H9 (cell line): ENCODE measurements at regions not wholly inside any gene's neighbourhood (a gene's known extent, or its start where the extent isn't known, plus 50 kb on each side); places are given as distances from the start of the nearest gene placed in this dataset.

Experiments
- DNase-seq: peaks from one replicate; pipeline ENCODE4 v3.0.0-alpha.2; 2017
- H2AFZ ChIP-seq: one replicate; pipeline ENCODE4 v1.6.1; 2013; ENCODE audit warnings: mild to moderate bottlenecking, low read length, control low read depth, moderate library complexity
- H2AK5ac ChIP-seq: 2 replicates; pipeline ENCODE4 v1.6.1; 2013; ENCODE audit warnings: low read length, control low read depth, mixed read lengths; ENCODE audit not compliant: insufficient read length
- H2BK120ac ChIP-seq: one replicate; pipeline ENCODE4 v1.6.1; 2013; ENCODE audit warnings: low read depth, mild to moderate bottlenecking, low read length, control low read depth, inconsistent platforms; ENCODE audit not compliant: poor library complexity, severe bottlenecking
- H2BK12ac ChIP-seq: 2 replicates; pipeline ENCODE4 v1.6.1; 2013; ENCODE audit warnings: low read length, control low read depth, mixed read lengths, low read depth; ENCODE audit not compliant: insufficient read length
- H2BK15ac ChIP-seq: 2 replicates; pipeline ENCODE4 v1.6.1; 2013; ENCODE audit warnings: low read depth, low read length, control low read depth
- H2BK20ac ChIP-seq: one replicate; pipeline ENCODE4 v1.6.1; 2013; ENCODE audit warnings: low read depth, mild to moderate bottlenecking, low read length, control low read depth, inconsistent platforms; ENCODE audit not compliant: poor library complexity, severe bottlenecking
- H2BK5ac ChIP-seq: 2 replicates; pipeline ENCODE4 v1.6.1; 2013; ENCODE audit warnings: low read length, control low read depth, mixed read lengths; ENCODE audit not compliant: insufficient read length
- H3K14ac ChIP-seq: 2 replicates; pipeline ENCODE4 v1.6.1; 2013; ENCODE audit warnings: low read length, control low read depth; ENCODE audit not compliant: insufficient read depth
- H3K18ac ChIP-seq: 2 replicates; pipeline ENCODE4 v1.6.1; 2013; ENCODE audit warnings: low read depth, mild to moderate bottlenecking, mixed read lengths, low read length, control low read depth; ENCODE audit not compliant: insufficient read length
- H3K23ac ChIP-seq: 2 replicates; pipeline ENCODE4 v1.6.1; 2013; ENCODE audit warnings: low read length, control low read depth, mixed read lengths, low read depth; ENCODE audit not compliant: insufficient read length
- H3K23me2 ChIP-seq: 2 replicates; pipeline ENCODE4 v1.6.1; 2013; ENCODE audit warnings: low read depth, mild to moderate bottlenecking, mixed read lengths, low read length, control low read depth; ENCODE audit not compliant: insufficient read length, poor library complexity, severe bottlenecking
- H3K27ac ChIP-seq: 2 replicates; pipeline ENCODE4 v1.5.1; 2013; ENCODE audit warnings: low read length, control low read depth, mixed read lengths, low read depth; ENCODE audit not compliant: insufficient read length
- H3K27me3 ChIP-seq: 2 replicates; pipeline ENCODE4 v1.6.1; 2013; ENCODE audit warnings: low read length, control low read depth, inconsistent platforms; ENCODE audit not compliant: insufficient read depth
- H3K4ac ChIP-seq: 2 replicates; pipeline ENCODE4 v1.6.1; 2013; ENCODE audit warnings: low read depth, mild to moderate bottlenecking, control low read depth, inconsistent platforms, low read length, moderate library complexity
- H3K4me1 ChIP-seq: 2 replicates; pipeline ENCODE4 v1.6.1; 2013; ENCODE audit warnings: low read length, control low read depth, inconsistent platforms; ENCODE audit not compliant: insufficient read depth
- H3K4me2 ChIP-seq: 2 replicates; pipeline ENCODE4 v1.6.1; 2013; ENCODE audit warnings: low read length, control low read depth, mixed read lengths; ENCODE audit not compliant: insufficient read length, insufficient read depth
- H3K56ac ChIP-seq: 2 replicates; pipeline ENCODE4 v1.6.1; 2013; ENCODE audit warnings: low read depth, mild to moderate bottlenecking, mixed read lengths, low read length, control low read depth; ENCODE audit not compliant: insufficient read length
- H3K79me1 ChIP-seq: 2 replicates; pipeline ENCODE4 v1.6.1; 2013; ENCODE audit warnings: low read depth, mild to moderate bottlenecking, moderate library complexity, low read length, control low read depth, inconsistent platforms; ENCODE audit not compliant: insufficient read depth, poor library complexity, severe bottlenecking
- H3K79me2 ChIP-seq: 2 replicates; pipeline ENCODE4 v1.6.1; 2013; ENCODE audit warnings: low read length, control low read depth, inconsistent platforms; ENCODE audit not compliant: insufficient read depth
- H3K9ac ChIP-seq: 2 replicates; pipeline ENCODE4 v1.6.1; 2013; ENCODE audit warnings: low read length, control low read depth, mixed read lengths; ENCODE audit not compliant: insufficient read length; ENCODE audit errors: extremely low read depth
- H3K9me3 ChIP-seq: one replicate; pipeline ENCODE4 v1.6.1; 2013; ENCODE audit warnings: low read depth, low read length, inconsistent platforms; ENCODE audit not compliant: control insufficient read depth
- H3T11ph ChIP-seq: one replicate; pipeline ENCODE4 v1.6.1; 2013; ENCODE audit warnings: mild to moderate bottlenecking, low read length, control low read depth, inconsistent platforms
- H4K20me1 ChIP-seq: one replicate; pipeline ENCODE4 v1.6.1; 2013; ENCODE audit not compliant: control insufficient read depth, insufficient read length, insufficient read depth
- H4K5ac ChIP-seq: 2 replicates; pipeline ENCODE4 v1.6.1; 2013; ENCODE audit warnings: low read depth, mild to moderate bottlenecking, mixed read lengths, low read length, control low read depth; ENCODE audit not compliant: insufficient read length
- H4K8ac ChIP-seq: replicated peaks from 2 replicates; pipeline ENCODE4 v1.6.1; 2013; ENCODE audit warnings: low read length, control low read depth, mixed read lengths, low read depth; ENCODE audit not compliant: insufficient read length
- H4K91ac ChIP-seq: 2 replicates; pipeline ENCODE4 v1.6.1; 2013; ENCODE audit warnings: low read depth, mild to moderate bottlenecking, moderate library complexity, mixed read lengths, low read length, control low read depth; ENCODE audit not compliant: insufficient read length
- H3K27ac Mint-ChIP-seq, 3 experiments: 2 replicates in 2 of 3; 3 replicates in 1 of 3; pipeline ENCODE4 v1.8.0; 2020 to 2021; ENCODE audit warnings: mixed read lengths in 3 of 3, mild to moderate bottlenecking in 1 of 3, moderate library complexity in 1 of 3
- H3K27me3 Mint-ChIP-seq: 2 replicates; pipeline ENCODE4 v1.8.0; 2021; ENCODE audit warnings: low read depth, mild to moderate bottlenecking, moderate library complexity, mixed read lengths
- H3K36me3 Mint-ChIP-seq, 3 experiments: 2 replicates in 2 of 3; 3 replicates in 1 of 3; pipeline ENCODE4 v1.8.0; 2020 to 2021; ENCODE audit warnings: low read depth in 3 of 3, mixed read lengths in 3 of 3; ENCODE audit not compliant: insufficient read depth in 1 of 3
- H3K4me1 Mint-ChIP-seq, 2 experiments: 2 replicates each; pipeline ENCODE4 v1.8.0; 2020; ENCODE audit warnings: mixed read lengths in 2 of 2
- H3K4me3 Mint-ChIP-seq, 2 experiments: 2 replicates in 1 of 2; 3 replicates in 1 of 2; pipeline ENCODE4 v1.8.0; 2020 to 2021; ENCODE audit warnings: mild to moderate bottlenecking in 2 of 2, mixed read lengths in 2 of 2, moderate library complexity in 1 of 2
- H3K9me3 Mint-ChIP-seq, 2 experiments: 2 replicates in 1 of 2; 3 replicates in 1 of 2; pipeline ENCODE4 v1.8.0; 2020; ENCODE audit warnings: mild to moderate bottlenecking in 2 of 2, mixed read lengths in 2 of 2, moderate library complexity in 1 of 2
- CTCF ChIP-seq: fragments of 200-600 bp; sonication (generic); conservative IDR thresholded peaks from 3 replicates; pipeline ENCODE4 v1.8.0; 2021; ENCODE audit warnings: antibody characterized with exemption, mild to moderate bottlenecking
- WGBS: extraction: QIAGEN DNeasy Blood & Tissue Kit; methylation state at CpG from one replicate; pipeline ENCODE4 v1.1.7; 2013; ENCODE audit warnings: missing lambda C conversion rate, low lambda C conversion rate, mixed read lengths; ENCODE audit not compliant: insufficient read length; ENCODE audit errors: extremely low coverage; 5-methylcytosine and 5-hydroxymethylcytosine counted together

- no peak overlapping the region for H3K4me2 ChIP-seq
- no peak overlapping the region for H3K4ac ChIP-seq
- no peaks in the 10 kb centered on the region for H4K20me1 ChIP-seq
- no peak overlapping the region for H3K14ac ChIP-seq
- H3K23ac ChIP-seq: no peak overlapping the region
- H3T11ph ChIP-seq: no peak overlapping the region
- WGBS: no CpG with 5 or more reads among the region's 1 CpG
- Mint-ChIP-seq H3K27ac (no peak overlapping the region; a peak in 1 of 7 replicates), H3K27me3 (no peaks in the 10 kb centered on the region), H3K4me3 (no peak overlapping the region), H3K4me1 (peaks cover 5% of the 10 kb centered on the region in 2 experiments), H3K36me3 (no peaks in the 10 kb centered on the region; a peak in 1 of 7 replicates), H3K9me3 (no peaks in the 10 kb centered on the region; a peak in 1 of 5 replicates)
- DNase-seq: no peak
- TF ChIP-seq CTCF: no peak
- no peaks in the 10 kb centered on the region for H3K9me3 ChIP-seq
- H3K56ac ChIP-seq: no peak overlapping the region
- no peak overlapping the region for H4K91ac ChIP-seq
- no peak overlapping the region for H2BK120ac ChIP-seq
- no peak overlapping the region for H2BK20ac ChIP-seq
- no peaks in the 10 kb centered on the region for H3K27me3 ChIP-seq
- H2BK12ac ChIP-seq: no peak overlapping the region
- H3K79me1 ChIP-seq: no peaks in the 10 kb centered on the region
- no peak overlapping the region for H3K27ac ChIP-seq
- H4K5ac ChIP-seq: no peak overlapping the region
- no peak overlapping the region for H3K9ac ChIP-seq
- H4K8ac ChIP-seq: no peak overlapping the region
- peaks cover 5% of the 10 kb centered on the region; the same call in 1 of the 2 replicates for H3K4me1 ChIP-seq
- H2AK5ac ChIP-seq: no peak overlapping the region
- H2AFZ ChIP-seq: no peak overlapping the region
- H3K23me2 ChIP-seq: no peaks in the 10 kb centered on the region
- no peak overlapping the region for H2BK15ac ChIP-seq
- no peaks in the 10 kb centered on the region for H3K79me2 ChIP-seq
- H3K18ac ChIP-seq: no peak overlapping the region
- H2BK5ac ChIP-seq: no peak overlapping the region
Measured at GRCh38 chr15:93557696-93558095, 468.7 kb upstream of the RGMA start.
